ENCODE measurements at regions not wholly inside any gene's neighbourhood (a gene's known extent, or its start where the extent isn't known, plus 50 kb on each side); places are given as distances from the start of the nearest gene placed in this dataset.

DNA sequence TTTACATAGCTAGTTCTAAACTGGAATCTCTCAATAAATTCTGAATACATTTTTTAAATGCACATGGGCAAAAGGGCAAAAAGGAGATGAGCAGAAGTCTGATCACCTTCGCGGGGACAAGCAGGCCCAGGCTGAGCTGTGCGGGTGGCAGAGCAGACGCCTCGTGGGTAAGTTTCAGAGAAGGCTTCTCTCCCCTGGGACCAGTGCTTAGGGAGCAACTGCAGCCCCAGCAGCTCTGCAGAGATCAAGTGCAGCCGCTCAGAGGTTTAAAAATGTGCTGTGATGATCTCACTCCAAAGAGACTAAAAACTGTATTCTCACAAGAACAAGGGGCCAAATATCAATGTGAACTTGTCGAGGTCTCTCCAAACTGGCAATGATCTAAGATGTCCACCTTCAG is 264.3 kb upstream of the RNF32 start:
- TF ChIP-seq, protein P1, sequence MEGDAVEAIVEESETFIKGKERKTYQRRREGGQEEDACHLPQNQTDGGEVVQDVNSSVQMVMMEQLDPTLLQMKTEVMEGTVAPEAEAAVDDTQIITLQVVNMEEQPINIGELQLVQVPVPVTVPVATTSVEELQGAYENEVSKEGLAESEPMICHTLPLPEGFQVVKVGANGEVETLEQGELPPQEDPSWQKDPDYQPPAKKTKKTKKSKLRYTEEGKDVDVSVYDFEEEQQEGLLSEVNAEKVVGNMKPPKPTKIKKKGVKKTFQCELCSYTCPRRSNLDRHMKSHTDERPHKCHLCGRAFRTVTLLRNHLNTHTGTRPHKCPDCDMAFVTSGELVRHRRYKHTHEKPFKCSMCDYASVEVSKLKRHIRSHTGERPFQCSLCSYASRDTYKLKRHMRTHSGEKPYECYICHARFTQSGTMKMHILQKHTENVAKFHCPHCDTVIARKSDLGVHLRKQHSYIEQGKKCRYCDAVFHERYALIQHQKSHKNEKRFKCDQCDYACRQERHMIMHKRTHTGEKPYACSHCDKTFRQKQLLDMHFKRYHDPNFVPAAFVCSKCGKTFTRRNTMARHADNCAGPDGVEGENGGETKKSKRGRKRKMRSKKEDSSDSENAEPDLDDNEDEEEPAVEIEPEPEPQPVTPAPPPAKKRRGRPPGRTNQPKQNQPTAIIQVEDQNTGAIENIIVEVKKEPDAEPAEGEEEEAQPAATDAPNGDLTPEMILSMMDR (IDR thresholded peaks at IDR 0.05; ENCODE audit: low read depth, low read length, poor library complexity, severe bottlenecking): no peak
- no peak for TF ChIP-seq EZH2phosphoT487 (IDR thresholded peaks at IDR 0.05; ENCODE audit: borderline replicate concordance, low read length)

Data from DOHH2 (cell line).